Tongue (tissue), 1 donor: ENCODE measurements at regions not wholly inside any gene's neighbourhood (a gene's known extent, or its start where the extent isn't known, plus 50 kb on each side); places are given as distances from the start of the nearest gene placed in this dataset.

Source experiments
- DNase-seq: peaks from one replicate; pipeline ENCODE4 v3.0.0-alpha.2; 2015

GRCh38 chr7:340979-341694 lies 51.2 kb downstream of the FOXL3 start:
- no peak for DNase-seq

- DNase-seq, result peak; percentile 55
These were observed 52.1 kb downstream of the FOXL3 start for GRCh38 chr7:341841-342638.

- no peak for DNase-seq
These were observed 52.8 kb downstream of the FOXL3 start for GRCh38 chr7:342681-343216.

GRCh38 chr7:343227-343822 lies 53.4 kb downstream of the FOXL3 start:
- DNase-seq, result no peak

- no peak for DNase-seq
These were observed 54.1 kb downstream of the FOXL3 start for GRCh38 chr7:343864-344607.

GRCh38 chr7:344608-344994 lies 54.6 kb downstream of the FOXL3 start:
- DNase-seq, result no peak

- DNase-seq, result no peak
These were observed 56.3 kb downstream of the FOXL3 start for GRCh38 chr7:346116-346898.

GRCh38 chr7:347001-347590 lies 57.1 kb downstream of the FOXL3 start:
- DNase-seq, result no peak

DNA sequence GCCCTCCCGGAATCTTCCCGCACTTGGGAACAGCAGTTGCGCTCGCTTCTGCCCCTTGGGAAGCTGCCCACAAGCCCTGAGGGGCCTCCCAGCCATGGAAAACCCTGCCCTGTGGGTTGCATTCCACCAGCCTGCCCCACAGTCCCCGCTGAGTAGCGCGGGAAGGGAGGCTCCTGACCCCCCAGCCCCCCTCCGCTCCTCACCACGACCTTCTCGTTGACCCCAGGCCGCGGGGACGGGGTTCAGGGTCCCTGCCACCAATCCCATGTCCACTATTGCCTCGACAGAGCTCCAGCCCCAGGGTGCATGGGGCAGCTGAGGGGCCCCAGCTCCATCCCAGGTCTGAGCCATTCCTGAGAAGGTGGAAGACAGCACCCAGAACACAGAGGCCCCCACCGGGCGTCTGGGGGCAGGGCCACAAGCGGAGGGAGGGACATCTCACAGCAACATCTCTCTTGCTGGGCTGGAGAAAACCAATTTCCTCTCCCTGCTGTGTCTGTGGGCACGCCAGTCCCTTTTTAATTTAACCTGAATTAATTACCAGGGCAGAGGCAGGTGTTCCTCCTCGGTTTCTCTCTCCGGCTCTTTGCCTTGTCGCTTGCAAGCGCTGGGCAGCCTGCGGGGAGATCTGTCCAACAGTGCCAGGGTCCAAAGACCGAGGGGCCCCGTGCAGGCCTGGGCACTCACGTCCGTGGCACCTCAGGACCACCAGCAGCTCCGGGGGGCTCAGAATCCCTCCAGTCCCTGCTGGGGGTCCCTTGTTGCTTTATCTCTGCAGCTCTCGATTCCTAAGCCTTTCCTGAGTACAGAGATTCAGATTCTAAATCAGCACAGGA lies 57.9 kb downstream of the FOXL3 start:
- no peak for DNase-seq

DNA sequence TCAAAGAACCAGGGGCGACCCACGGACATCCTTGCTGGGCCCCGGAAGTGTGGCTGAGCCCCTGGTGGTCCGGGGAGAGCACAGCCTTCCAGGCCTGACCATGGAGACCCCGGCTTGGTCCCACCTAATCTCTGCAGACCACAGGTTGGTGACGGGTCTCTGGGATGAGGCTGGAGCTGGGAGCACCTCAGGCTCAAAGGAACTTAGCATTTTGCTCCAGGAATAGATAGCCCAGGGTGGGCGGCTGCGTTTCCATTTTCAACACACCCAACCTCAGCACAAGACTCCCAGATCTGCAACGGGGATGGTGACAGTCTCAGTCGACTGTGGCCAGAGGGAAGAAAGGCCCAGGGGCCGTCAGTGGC lies 58.5 kb downstream of the FOXL3 start:
- no peak for DNase-seq

GRCh38 chr7:348962-349743 lies 59.2 kb downstream of the FOXL3 start:
- no peak for DNase-seq

DNA sequence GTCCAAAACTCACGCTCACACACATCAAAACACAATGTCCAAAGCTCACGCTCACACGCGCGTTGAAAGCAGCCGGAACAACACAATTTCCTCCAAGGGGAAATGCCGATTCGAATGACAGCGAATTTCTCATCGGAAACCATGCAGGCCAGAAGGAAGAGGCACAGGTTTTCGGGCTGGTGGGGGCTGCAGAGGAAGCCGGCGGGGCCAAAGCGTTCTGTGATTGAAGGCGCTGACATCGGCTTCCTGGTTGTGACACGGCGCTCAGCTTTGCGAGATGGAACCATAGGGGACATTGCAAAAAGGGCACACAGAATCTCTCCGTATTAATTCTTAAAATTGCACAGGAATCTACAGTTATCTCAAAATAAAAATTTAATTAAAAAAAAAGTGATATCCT lies 61.3 kb downstream of the FOXL3 start:
- DNase-seq, result no peak

DNA sequence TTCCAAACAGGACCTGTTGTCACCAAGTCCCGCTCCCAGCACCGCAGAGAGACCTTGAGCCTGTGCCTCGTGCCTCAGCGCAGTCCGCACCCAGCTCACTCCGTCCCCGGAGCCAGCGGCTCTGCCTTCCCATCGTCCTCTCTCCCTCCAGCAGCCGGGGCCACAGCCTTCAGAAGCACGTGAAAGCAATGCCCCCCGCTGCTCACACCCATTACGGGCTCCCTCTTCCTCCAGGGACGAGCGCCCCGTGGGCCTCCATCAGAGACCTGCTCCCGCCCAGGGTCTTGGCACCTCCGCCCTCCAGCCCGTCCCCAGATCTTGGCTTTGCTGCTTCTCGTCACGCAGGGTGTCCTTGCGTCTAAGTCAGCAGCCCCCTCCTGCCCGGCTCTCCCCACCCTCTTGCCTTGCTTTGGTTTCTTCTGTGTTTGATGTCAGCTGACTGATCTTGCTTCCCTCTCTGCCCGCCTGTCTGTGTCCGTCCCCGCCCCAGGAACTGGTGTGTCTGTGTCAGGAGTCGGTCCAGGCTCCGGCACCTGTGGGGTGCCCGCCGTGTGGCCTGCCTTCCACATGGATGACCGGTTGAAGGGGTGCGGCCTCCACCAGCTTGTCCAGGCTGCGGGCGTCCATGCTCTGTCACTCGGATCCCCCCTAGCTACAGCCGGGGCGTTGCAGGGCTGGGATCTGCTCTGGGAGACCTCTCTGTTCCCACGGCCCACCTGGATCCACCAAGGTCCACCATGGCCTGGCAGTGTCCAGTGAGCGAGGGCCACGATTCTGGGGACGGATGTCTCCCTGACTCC lies 61.9 kb downstream of the FOXL3 start:
- DNase-seq, result no peak

DNA sequence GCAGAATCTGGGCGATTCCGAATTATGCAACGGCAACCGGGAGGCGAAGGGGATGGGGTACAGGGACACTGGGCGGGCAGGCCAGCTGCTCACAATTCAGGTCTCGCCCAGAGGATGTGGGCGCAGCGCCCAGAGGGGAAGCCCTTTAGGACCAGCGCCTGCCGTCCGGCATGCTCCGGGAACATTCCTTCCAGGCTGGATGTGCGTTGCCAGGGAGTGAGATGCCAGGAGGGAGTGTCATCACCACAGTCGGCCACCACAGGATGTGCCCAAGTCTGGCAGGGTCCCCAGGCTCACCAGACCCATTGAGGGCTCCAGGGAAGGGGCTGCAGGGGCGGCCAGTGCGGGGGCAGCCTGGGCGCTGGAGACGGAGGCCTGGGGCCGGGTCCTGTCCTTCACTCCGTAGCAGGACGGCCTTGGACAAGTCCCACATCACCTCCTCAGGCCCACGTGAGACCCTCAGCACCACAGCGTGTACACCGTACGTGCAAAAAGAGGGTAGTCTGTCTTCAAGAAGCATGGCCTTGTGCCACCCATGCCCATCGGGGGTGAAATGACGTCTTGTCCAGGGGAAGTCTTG lies 63.9 kb downstream of the FOXL3 start:
- DNase-seq, result peak; percentile 59

- no peak for DNase-seq
These were observed 64.9 kb downstream of the FOXL3 start for GRCh38 chr7:354597-355470.

DNA sequence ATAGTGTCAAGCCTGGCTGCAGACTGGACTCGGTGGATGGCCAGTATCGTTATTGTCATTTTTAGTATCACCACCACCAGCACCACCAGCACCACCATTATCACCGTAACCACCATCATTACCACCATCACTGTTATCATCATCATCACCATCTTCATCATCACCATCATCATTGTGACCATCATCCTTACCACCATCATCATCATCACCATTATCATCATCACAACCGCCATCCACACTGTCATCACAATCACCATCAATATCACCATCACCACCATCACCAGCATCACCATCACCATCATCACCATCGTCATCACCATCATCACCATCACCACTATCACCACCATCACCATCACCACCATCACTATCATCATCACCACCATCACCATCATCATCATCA lies 65.6 kb downstream of the FOXL3 start:
- DNase-seq, result no peak

DNA sequence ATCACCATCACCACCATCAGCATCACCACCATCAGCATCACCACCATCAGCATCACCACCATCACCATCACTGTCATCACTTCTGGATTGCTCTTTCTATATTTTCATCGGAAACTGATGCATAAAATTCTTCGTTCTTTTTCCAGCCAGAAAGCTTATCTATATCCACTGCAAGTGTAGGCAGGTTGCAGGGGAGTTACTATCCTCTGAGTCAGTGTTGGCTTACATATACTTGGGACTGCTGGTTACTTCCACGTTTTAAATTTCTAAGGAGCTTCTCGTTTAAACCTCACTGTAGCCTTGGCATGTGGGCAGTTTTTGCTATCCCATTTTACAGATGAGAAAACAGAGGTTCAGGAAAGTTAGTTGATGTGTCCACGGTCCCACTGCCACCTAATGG lies 66.1 kb downstream of the FOXL3 start:
- no peak for DNase-seq
